Amniotic epithelial cell (primary cell): ENCODE measurements at regions not wholly inside any gene's neighbourhood (a gene's known extent, or its start where the extent isn't known, plus 50 kb on each side); places are given as distances from the start of the nearest gene placed in this dataset.
"Not testable (repeated sequence)": the region's sequence is repeated elsewhere in the genome, so short reads cannot be mapped to it uniquely, and the experiment has no call there.

Experiments used
- DNase-seq: peaks from one replicate; pipeline ENCODE4 v3.0.0-alpha.2; 2010; ENCODE audit warnings: low read depth

GRCh38 chr10:87603196-87603595 is 56.5 kb upstream of the PAPSS2 start:
- peak; percentile 53 for DNase-seq

GRCh38 chr10:87603769-87604168 is 55.9 kb upstream of the PAPSS2 start:
- DNase-seq, result peak; percentile 92

GRCh38 chr10:87605628-87606251 is 53.9 kb upstream of the PAPSS2 start:
- no peak for DNase-seq

- DNase-seq, result peak; percentile 46
Measured at GRCh38 chr10:87608756-87609155, 50.9 kb upstream of the PAPSS2 start.

GRCh38 chr10:87609563-87609962 is 50.1 kb upstream of the PAPSS2 start:
- not testable (repeated sequence) for DNase-seq
